OCI-LY1 (cell line): ENCODE measurements at regions not wholly inside any gene's neighbourhood (a gene's known extent, or its start where the extent isn't known, plus 50 kb on each side); places are given as distances from the start of the nearest gene placed in this dataset.

Experiments
- H2AFZ ChIP-seq: fragments of 200-600 bp; sonication (generic), shearing (Covaris generic); 2 replicates; pipeline ENCODE4 v1.6.0; 2014; ENCODE audit warnings: antibody characterized with exemption, mild to moderate bottlenecking, low read length
- H3F3A ChIP-seq: fragments of 200-600 bp; sonication (generic), shearing (Covaris generic); 2 replicates; pipeline ENCODE4 v1.6.0; 2014; ENCODE audit warnings: mild to moderate bottlenecking, antibody characterized with exemption, low read length, moderate library complexity; ENCODE audit not compliant: insufficient read depth
- H3K27ac ChIP-seq: fragments of 200-600 bp; sonication (generic); 2 replicates; pipeline ENCODE4 v1.5.1; 2014; ENCODE audit warnings: low read length, mixed run types, mild to moderate bottlenecking, low read depth; ENCODE audit not compliant: poor library complexity, severe bottlenecking
- H3K27me3 ChIP-seq: fragments of 200-600 bp; sonication (generic); 2 replicates; pipeline ENCODE4 v1.6.0; 2014; ENCODE audit warnings: antibody characterized with exemption, mild to moderate bottlenecking, low read length, moderate library complexity; ENCODE audit not compliant: insufficient read depth
- H3K36me3 ChIP-seq: fragments of 200-600 bp; sonication (generic); 2 replicates; pipeline ENCODE4 v1.6.1; 2014; ENCODE audit warnings: mild to moderate bottlenecking, antibody characterized with exemption, low read length, moderate library complexity, mixed read lengths; ENCODE audit not compliant: insufficient read depth
- H3K4me1 ChIP-seq: fragments of 200-600 bp; sonication (generic); 2 replicates; pipeline ENCODE4 v1.5.1; 2014; ENCODE audit warnings: mild to moderate bottlenecking, low read length, moderate library complexity; ENCODE audit not compliant: insufficient read depth, severe bottlenecking
- H3K4me2 ChIP-seq: fragments of 200-600 bp; sonication (generic), shearing (Covaris generic); 2 replicates; pipeline ENCODE4 v1.6.1; 2014; ENCODE audit warnings: low read length
- H3K4me3 ChIP-seq: fragments of 200-600 bp; sonication (generic); 2 replicates; pipeline ENCODE4 v1.5.1; 2014; ENCODE audit warnings: low read length, low read depth, mild to moderate bottlenecking, mixed read lengths; ENCODE audit not compliant: poor library complexity, severe bottlenecking
- H3K79me2 ChIP-seq: fragments of 200-600 bp; shearing (Covaris generic); 2 replicates; pipeline ENCODE4 v1.6.1; 2016; ENCODE audit warnings: mixed run types, low read length, mixed read lengths; ENCODE audit not compliant: insufficient read depth
- H3K9ac ChIP-seq: fragments of 200-600 bp; sonication (generic), shearing (Covaris generic); 2 replicates; pipeline ENCODE4 v1.6.1; 2014; ENCODE audit warnings: mild to moderate bottlenecking, low read length, mixed read lengths
- H3K9me2 ChIP-seq: fragments of 200-600 bp; sonication (generic), shearing (Covaris generic); 2 replicates; pipeline ENCODE4 v1.6.1; 2014; ENCODE audit warnings: low read depth, mild to moderate bottlenecking, low read length, mixed read lengths
- H3K9me3 ChIP-seq: fragments of 200-600 bp; shearing (Covaris generic); 2 replicates; pipeline ENCODE4 v1.6.1; 2014; ENCODE audit warnings: low read length, mixed read lengths
- H4K20me1 ChIP-seq: fragments of 200-600 bp; sonication (generic), shearing (Covaris generic); 2 replicates; pipeline ENCODE4 v1.6.0; 2016; ENCODE audit warnings: mild to moderate bottlenecking, low read length; ENCODE audit not compliant: insufficient read depth
- CTCF ChIP-seq: fragments of 200-600 bp; sonication (generic), shearing (Covaris generic); IDR thresholded peaks from 2 replicates; pipeline ENCODE4 v1.5.1; 2017; ENCODE audit warnings: mild to moderate bottlenecking, antibody characterized with exemption, low read length, moderate library complexity, mixed read lengths
- EZH2 ChIP-seq: fragments of 200-600 bp; sonication (generic), shearing (Covaris generic); IDR thresholded peaks from 2 replicates; pipeline ENCODE4 v1.8.0; 2017; ENCODE audit warnings: borderline replicate concordance, mixed run types, mild to moderate bottlenecking, antibody characterized with exemption, low read length, moderate library complexity, mixed read lengths

- Histone ChIP-seq H3K4me2 (no peak overlapping the region), H3K27ac (no peak overlapping the region), H4K20me1 (no peaks in the 10 kb centered on the region), H3F3A (no peaks in the 10 kb centered on the region), H3K79me2 (no peaks in the 10 kb centered on the region), H3K27me3 (no peaks in the 10 kb centered on the region), H3K9me2 (no peaks in the 10 kb centered on the region), H3K9ac (no peak overlapping the region), H3K36me3 (no peaks in the 10 kb centered on the region), H3K4me3 (no peak overlapping the region), H3K9me3 (no peaks in the 10 kb centered on the region), H3K4me1 (no peaks in the 10 kb centered on the region), H2AFZ (no peak overlapping the region)
- TF ChIP-seq CTCF: no peak
Measured at GRCh38 chr3:5579139-5579602, 391.7 kb downstream of the EDEM1 start.

GRCh38 chr3:5579946-5580345 is 392.4 kb downstream of the EDEM1 start:
- Histone ChIP-seq H3K9ac (no peak overlapping the region), H3K9me3 (no peaks in the 10 kb centered on the region), H3K36me3 (no peaks in the 10 kb centered on the region), H2AFZ (no peak overlapping the region), H3K27ac (no peak overlapping the region), H3K9me2 (no peaks in the 10 kb centered on the region), H3K4me1 (no peaks in the 10 kb centered on the region), H3K27me3 (no peaks in the 10 kb centered on the region), H3K79me2 (no peaks in the 10 kb centered on the region), H3K4me3 (no peak overlapping the region), H3K4me2 (no peak overlapping the region), H4K20me1 (no peaks in the 10 kb centered on the region), H3F3A (no peaks in the 10 kb centered on the region)
- TF ChIP-seq EZH2: no peak
- TF ChIP-seq CTCF: no peak

GRCh38 chr3:5580826-5581225 is 393.3 kb downstream of the EDEM1 start:
- Histone ChIP-seq H2AFZ (no peak overlapping the region), H3K4me3 (no peak overlapping the region), H3K9ac (no peak overlapping the region), H4K20me1 (no peaks in the 10 kb centered on the region), H3K79me2 (no peaks in the 10 kb centered on the region), H3K4me1 (no peaks in the 10 kb centered on the region), H3F3A (no peaks in the 10 kb centered on the region), H3K27me3 (no peaks in the 10 kb centered on the region), H3K9me2 (no peaks in the 10 kb centered on the region), H3K4me2 (no peak overlapping the region), H3K9me3 (no peaks in the 10 kb centered on the region), H3K27ac (no peak overlapping the region), H3K36me3 (no peaks in the 10 kb centered on the region)
- TF ChIP-seq EZH2 (no peak), CTCF (no peak)
